ENCODE measurements at regions not wholly inside any gene's neighbourhood (a gene's known extent, or its start where the extent isn't known, plus 50 kb on each side); places are given as distances from the start of the nearest gene placed in this dataset.

- TF ChIP-seq CTCF (IDR thresholded peaks at IDR 0.05; ENCODE audit: borderline replicate concordance, extremely low read depth, low read length, poor library complexity, severe bottlenecking) (no peak), EZH2 (IDR thresholded peaks at IDR 0.05; ENCODE audit: borderline replicate concordance, low read depth, low read length, severe bottlenecking) (no peak)
These were observed 229.9 kb downstream of the PAPSS1 start for GRCh38 chr4:107490116-107490515.
